ENCODE measurements at regions not wholly inside any gene's neighbourhood (a gene's known extent, or its start where the extent isn't known, plus 50 kb on each side); places are given as distances from the start of the nearest gene placed in this dataset.

DNA sequence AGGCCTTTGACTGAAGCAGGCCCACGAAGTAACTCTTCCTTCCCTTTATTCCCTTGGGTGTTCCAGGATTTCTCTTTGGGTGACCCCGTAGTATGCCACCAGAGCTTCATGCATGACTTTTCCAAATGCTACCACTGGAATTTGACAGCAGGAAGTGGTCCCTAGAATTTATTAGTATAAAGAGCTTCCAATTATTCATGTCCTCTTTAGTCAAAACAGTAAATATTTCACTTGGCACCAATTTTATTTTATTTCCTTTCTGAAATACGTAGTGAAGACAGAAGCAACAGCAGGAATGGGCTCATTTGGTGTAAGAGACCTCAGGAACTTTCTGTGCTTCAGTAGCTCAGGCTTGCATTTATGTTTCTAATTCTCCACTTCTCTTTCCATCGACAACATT is 151.3 kb downstream of the LCA5 start:
- Histone ChIP-seq H3K14ac (ENCODE audit: insufficient read length) (no peak overlapping the region), H3K4me2 (ENCODE audit: insufficient read depth in 1 of 2, low read depth in 2 of 2, low read length in 2 of 2) (no peak overlapping the region), H3K4ac (replicated peaks; ENCODE audit: insufficient read length, low read depth, low read length) (no peak overlapping the region), H2BK120ac (replicated peaks; ENCODE audit: low read depth, low read length) (no peak overlapping the region), H2BK20ac (ENCODE audit: low read length) (no peak overlapping the region), H2BK12ac (ENCODE audit: low read depth, low read length) (no peak overlapping the region), H3K79me1 (ENCODE audit: low read depth, low read length) (no peaks in the 10 kb centered on the region), H3K56ac (replicated peaks; ENCODE audit: insufficient read length, low read depth, low read length) (no peak overlapping the region), H3K18ac (ENCODE audit: extremely low read depth, low read length) (no peak overlapping the region), H4K91ac (replicated peaks; ENCODE audit: insufficient read length, low read length) (no peak overlapping the region), H3K36me3 (ENCODE audit: control insufficient read depth in 2 of 4, insufficient read depth in 4 of 4, low read length in 3 of 4) (no peaks in the 10 kb centered on the region), H3K27ac (ENCODE audit: low read depth, low read length) (no peak overlapping the region), H2AK5ac (ENCODE audit: low read depth, low read length) (no peak overlapping the region), H3K23me2 (ENCODE audit: low read depth, low read length) (no peaks in the 10 kb centered on the region), H2AFZ (ENCODE audit: low read length) (0 out of 2 replicates have a peak overlapping the region, but pooled peaks have one; percentile 2), H4K8ac (ENCODE audit: extremely low read depth, insufficient read depth, low read length) (no peak overlapping the region), H4K5ac (ENCODE audit: insufficient read length, low read depth, low read length) (no peak overlapping the region), H3K23ac (ENCODE audit: insufficient read length) (no peak overlapping the region), H3K9me3 (ENCODE audit: insufficient read depth in 2 of 2, low read depth in 1 of 2, low read length in 1 of 2) (no peaks in the 10 kb centered on the region), H3K4me1 (replicated peaks in 1 of 4; ENCODE audit: control insufficient read depth in 3 of 4, insufficient read depth in 4 of 4, low read length in 3 of 4) (no peaks in the 10 kb centered on the region), H3K9ac (replicated peaks in 1 of 4; ENCODE audit: extremely low read depth in 1 of 4, low read depth in 3 of 4, low read length in 3 of 4) (no peak overlapping the region), H3K27me3 (replicated peaks in 1 of 4; ENCODE audit: control insufficient read depth in 3 of 4, extremely low read depth in 1 of 4, insufficient read depth in 3 of 4, low read length in 3 of 4) (no peaks in the 10 kb centered on the region), H4K20me1 (replicated peaks in 1 of 2; ENCODE audit: control insufficient read depth in 1 of 2, insufficient read depth in 2 of 2, low read length in 2 of 2) (no peaks in the 10 kb centered on the region), H2BK15ac (ENCODE audit: low read length) (no peak overlapping the region), H2BK5ac (ENCODE audit: low read depth, low read length) (no peak overlapping the region), H3K79me2 (ENCODE audit: control insufficient read depth in 1 of 2, insufficient read depth in 2 of 2, low read length in 2 of 2) (no peaks in the 10 kb centered on the region), H3K4me3 (ENCODE audit: extremely low read depth in 1 of 4, insufficient read depth in 2 of 4, low read depth in 3 of 4, low read length in 4 of 4) (no peak overlapping the region)
- DNase-seq (ENCODE audit: low read depth in 1 of 2, low spot score in 2 of 2) (no peak), FAIRE-seq (no peak)
- CTCF ChIA-PET (ENCODE audit: partially characterized antibody) = no interaction called here
- 91% methylated on average over 4 of the region's 4 CpGs; no CpG with 5 or more reads in 1 of the 2 experiments for WGBS, 2 experiments (ENCODE audit: extremely low coverage in 1 of 2, insufficient coverage in 1 of 2, insufficient read length in 1 of 2, insufficient replicate concordance in 2 of 2, low coverage in 1 of 2, low lambda C conversion rate in 2 of 2, missing lambda C conversion rate in 1 of 2)
- POLR2A ChIA-PET (ENCODE audit: partially characterized antibody) = no interaction called here
- TF ChIP-seq PHF8 (conservative IDR thresholded peaks at IDR 0.05; ENCODE audit: low read depth, low read length) = no peak
- no peak for TF ChIP-seq TEAD4 (IDR thresholded peaks at IDR 0.05; ENCODE audit: low read depth, low read length)
- TF ChIP-seq EGR1 (IDR thresholded peaks at IDR 0.05; ENCODE audit: borderline replicate concordance, low read depth, low read length) = no peak
- TF ChIP-seq NANOG (IDR thresholded peaks at IDR 0.05; ENCODE audit: insufficient read depth, low read depth, low read length, poor library complexity, severe bottlenecking) = no peak
- TF ChIP-seq TCF12 (IDR thresholded peaks at IDR 0.05; ENCODE audit: low read depth, low read length) = no peak
- no peak for TF ChIP-seq BRCA1 (IDR thresholded peaks at IDR 0.05; ENCODE audit: low read depth, low read length)
- no peak for TF ChIP-seq SRF (IDR thresholded peaks at IDR 0.05; ENCODE audit: low read depth, low read length)
- no peak for TF ChIP-seq TAF1 (IDR thresholded peaks at IDR 0.05; ENCODE audit: low read depth, low read length)
